Osteoblast (primary cell): ENCODE measurements at regions not wholly inside any gene's neighbourhood (a gene's known extent, or its start where the extent isn't known, plus 50 kb on each side); places are given as distances from the start of the nearest gene placed in this dataset.
"Not testable (repeated sequence)": the region's sequence is repeated elsewhere in the genome, so short reads cannot be mapped to it uniquely, and the experiment has no call there.

ENCODE experiments used
- DNase-seq: peaks from one replicate; pipeline ENCODE4 v3.0.0; 2011; ENCODE audit warnings: low spot score, mixed read lengths; ENCODE audit not compliant: insufficient read length; ENCODE audit errors: missing footprints
- H2AFZ ChIP-seq: 2 replicates; pipeline ENCODE4 v1.6.0; 2011; ENCODE audit warnings: mild to moderate bottlenecking, low read length
- H3K27ac ChIP-seq: 2 replicates; pipeline ENCODE4 v1.5.1; 2011; ENCODE audit warnings: mild to moderate bottlenecking, low read depth, low read length, moderate library complexity
- H3K27me3 ChIP-seq: 2 replicates; pipeline ENCODE4 v1.6.0; 2012; ENCODE audit warnings: mild to moderate bottlenecking, control low read depth, inconsistent platforms, low read length, moderate library complexity; ENCODE audit not compliant: insufficient read depth
- H3K36me3 ChIP-seq: 2 replicates; pipeline ENCODE4 v1.5.1; 2011; ENCODE audit warnings: mild to moderate bottlenecking, low read length, control low read depth, moderate library complexity; ENCODE audit not compliant: insufficient read depth
- H3K4me1 ChIP-seq: 2 replicates; pipeline ENCODE4 v1.5.1; 2011; ENCODE audit warnings: mild to moderate bottlenecking, low read length, control low read depth, moderate library complexity; ENCODE audit not compliant: insufficient read depth
- H3K4me2 ChIP-seq: 2 replicates; pipeline ENCODE4 v1.6.0; 2011; ENCODE audit warnings: mild to moderate bottlenecking, low read length; ENCODE audit not compliant: insufficient read depth
- H3K4me3 ChIP-seq: fragments of 200-600 bp; sonication (generic); 3 replicates; pipeline ENCODE4 v1.5.1; 2012; ENCODE audit warnings: mild to moderate bottlenecking, low read length, inconsistent platforms; ENCODE audit not compliant: insufficient read depth
- H3K79me2 ChIP-seq: 2 replicates; pipeline ENCODE4 v1.6.0; 2012; ENCODE audit warnings: mild to moderate bottlenecking, low read length, control low read depth, inconsistent platforms; ENCODE audit not compliant: insufficient read depth
- H3K9me3 ChIP-seq: 2 replicates; pipeline ENCODE4 v1.5.1; 2011; ENCODE audit warnings: low read depth, low read length, control low read depth
- H4K20me1 ChIP-seq: 2 replicates; pipeline ENCODE4 v1.6.0; 2012; ENCODE audit warnings: mild to moderate bottlenecking, low read length, control low read depth; ENCODE audit not compliant: insufficient read depth
- TF ChIP-seq, protein P1 (sequence below): IDR thresholded peaks from 2 replicates; pipeline ENCODE4 v1.5.1; 2011; ENCODE audit warnings: mild to moderate bottlenecking, low read depth, low read length, moderate library complexity; ENCODE audit errors: extremely low read depth

DNA sequence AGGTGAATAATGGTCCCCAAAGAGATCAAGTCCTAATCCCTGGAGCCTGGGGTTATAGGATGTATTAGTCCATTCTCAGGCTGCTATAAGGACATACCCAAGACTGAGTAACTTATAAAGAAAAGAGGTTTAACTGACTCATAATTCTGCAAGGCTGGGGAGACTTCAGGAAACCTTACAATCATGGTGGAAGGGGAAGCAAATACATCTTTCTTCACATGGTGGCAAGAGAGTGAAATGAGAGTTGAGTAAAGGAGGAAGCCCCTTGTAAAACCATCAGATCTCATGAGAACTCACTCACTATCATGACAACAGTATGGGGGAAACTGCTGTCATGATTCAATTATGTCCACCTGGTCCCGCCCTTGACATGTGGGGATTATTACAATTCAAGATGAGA is 142.9 kb upstream of the ANKRD28 start:
- Histone ChIP-seq H3K9me3 (no peaks in the 10 kb centered on the region), H3K36me3 (no peaks in the 10 kb centered on the region), H3K79me2 (no peaks in the 10 kb centered on the region), H3K4me1 (peaks cover 15% of the 10 kb centered on the region), H2AFZ (no peak overlapping the region), H3K27me3 (no peaks in the 10 kb centered on the region), H3K4me2 (no peak overlapping the region), H3K27ac (no peak overlapping the region), H3K4me3 (no peak overlapping the region), H4K20me1 (no peaks in the 10 kb centered on the region)
- TF ChIP-seq, protein P1, sequence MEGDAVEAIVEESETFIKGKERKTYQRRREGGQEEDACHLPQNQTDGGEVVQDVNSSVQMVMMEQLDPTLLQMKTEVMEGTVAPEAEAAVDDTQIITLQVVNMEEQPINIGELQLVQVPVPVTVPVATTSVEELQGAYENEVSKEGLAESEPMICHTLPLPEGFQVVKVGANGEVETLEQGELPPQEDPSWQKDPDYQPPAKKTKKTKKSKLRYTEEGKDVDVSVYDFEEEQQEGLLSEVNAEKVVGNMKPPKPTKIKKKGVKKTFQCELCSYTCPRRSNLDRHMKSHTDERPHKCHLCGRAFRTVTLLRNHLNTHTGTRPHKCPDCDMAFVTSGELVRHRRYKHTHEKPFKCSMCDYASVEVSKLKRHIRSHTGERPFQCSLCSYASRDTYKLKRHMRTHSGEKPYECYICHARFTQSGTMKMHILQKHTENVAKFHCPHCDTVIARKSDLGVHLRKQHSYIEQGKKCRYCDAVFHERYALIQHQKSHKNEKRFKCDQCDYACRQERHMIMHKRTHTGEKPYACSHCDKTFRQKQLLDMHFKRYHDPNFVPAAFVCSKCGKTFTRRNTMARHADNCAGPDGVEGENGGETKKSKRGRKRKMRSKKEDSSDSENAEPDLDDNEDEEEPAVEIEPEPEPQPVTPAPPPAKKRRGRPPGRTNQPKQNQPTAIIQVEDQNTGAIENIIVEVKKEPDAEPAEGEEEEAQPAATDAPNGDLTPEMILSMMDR, result no peak
- no peak for DNase-seq

DNA sequence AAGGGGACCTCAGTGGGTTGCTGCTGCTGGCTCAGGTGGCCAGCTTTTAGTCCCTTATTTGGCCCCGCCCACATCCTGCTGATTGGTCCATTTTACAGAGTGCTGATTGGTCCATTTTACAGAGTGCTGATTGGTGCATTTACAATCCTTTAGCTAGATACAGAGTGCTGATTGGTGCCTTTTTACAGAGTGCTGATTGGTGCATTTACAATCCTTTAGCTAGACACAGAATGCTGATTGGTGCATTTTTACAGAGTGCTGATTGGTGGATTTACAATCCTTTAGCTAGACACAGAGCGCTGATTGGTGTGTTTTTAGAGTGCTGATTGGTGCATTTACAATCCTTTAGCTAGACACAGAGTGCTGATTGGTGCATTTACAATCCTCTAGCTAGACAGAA is 143.7 kb upstream of the ANKRD28 start:
- H3K4me2 ChIP-seq, H3K36me3 ChIP-seq, H3K27ac ChIP-seq, H3K9me3 ChIP-seq, H3K4me3 ChIP-seq, H4K20me1 ChIP-seq, H3K27me3 ChIP-seq, DNase-seq, H3K79me2 ChIP-seq, H2AFZ ChIP-seq: not testable (repeated sequence)
- H3K4me1 ChIP-seq, result peaks cover 11% of the 10 kb centered on the region

- Histone ChIP-seq H3K27me3 (no peaks in the 10 kb centered on the region), H3K79me2 (no peaks in the 10 kb centered on the region), H3K9me3 (no peaks in the 10 kb centered on the region), H3K27ac (no peak overlapping the region), H3K4me1 (peaks cover 7% of the 10 kb centered on the region), H3K4me3 (no peak overlapping the region), H2AFZ (no peak overlapping the region), H3K4me2 (peak overlapping the region; percentile 15), H3K36me3 (no peaks in the 10 kb centered on the region), H4K20me1 (no peaks in the 10 kb centered on the region)
- DNase-seq, result no peak
- TF ChIP-seq, protein P1, result no peak
These were observed 144.2 kb upstream of the ANKRD28 start for GRCh38 chr3:15941958-15942357.

GRCh38 chr3:15942462-15942861 is 144.7 kb upstream of the ANKRD28 start:
- Histone ChIP-seq H3K4me1 (peaks cover 7% of the 10 kb centered on the region), H3K27me3 (no peaks in the 10 kb centered on the region), H3K79me2 (no peaks in the 10 kb centered on the region), H3K9me3 (no peaks in the 10 kb centered on the region), H3K4me3 (no peak overlapping the region), H4K20me1 (no peaks in the 10 kb centered on the region), H3K36me3 (no peaks in the 10 kb centered on the region), H2AFZ (no peak overlapping the region), H3K4me2 (peak overlapping the region; percentile 15), H3K27ac (no peak overlapping the region)
- TF ChIP-seq, protein P1, result no peak
- no peak for DNase-seq
